ENCODE measurements at regions not wholly inside any gene's neighbourhood (a gene's known extent, or its start where the extent isn't known, plus 50 kb on each side); places are given as distances from the start of the nearest gene placed in this dataset.
A peak's percentile ranks its signal among the peaks of the same experiment; 100 is the strongest.

DNA sequence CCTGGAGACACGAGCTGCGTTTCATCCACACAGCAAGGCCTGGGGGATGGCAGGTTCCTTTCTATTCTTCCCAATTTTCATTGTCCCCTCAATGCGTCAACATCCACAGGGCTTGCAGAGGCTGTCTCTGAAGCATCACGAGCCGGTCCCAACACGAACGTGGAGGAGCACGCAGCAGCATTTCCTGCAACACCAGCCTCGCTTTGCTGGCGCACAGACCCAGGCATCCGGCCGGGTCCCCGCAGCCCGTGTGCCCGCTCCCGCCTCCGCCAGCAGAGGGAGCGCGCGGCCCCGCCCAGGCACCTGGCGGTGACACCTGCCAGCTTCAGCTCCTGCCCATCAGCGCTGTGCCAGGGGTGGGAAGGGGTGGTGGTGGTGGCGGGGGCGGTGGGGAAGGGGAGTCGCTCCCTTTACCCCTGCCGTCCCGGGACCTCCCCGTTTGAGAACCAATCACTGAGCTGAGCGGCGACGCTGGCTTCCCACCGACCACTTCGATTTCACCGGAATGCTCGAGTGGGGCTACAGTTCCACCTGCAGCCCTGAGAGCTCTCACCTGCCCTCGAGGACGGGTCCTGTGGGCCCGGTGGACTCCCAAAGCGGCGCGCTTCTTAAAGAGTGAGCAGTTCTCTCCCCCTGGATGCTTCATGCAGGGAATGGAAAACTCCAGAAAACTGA, 464.5 kb downstream of the ICE1 start:
- ATAC-seq (peak in 1 of 2 donors; percentile 57), DNase-seq (no peak)
- H3K27me3 ChIP-seq (ENCODE audit: control insufficient read depth, insufficient read depth): no peaks in the 10 kb centered on the region
- H3K4me1 ChIP-seq (ENCODE audit: control insufficient read depth, insufficient read depth, low read length): no peaks in the 10 kb centered on the region
- no peak overlapping the region for H3K4me3 ChIP-seq (ENCODE audit: low read length)
- H3K9me3 ChIP-seq (ENCODE audit: control insufficient read depth, low read length): no peaks in the 10 kb centered on the region
- intact Hi-C loops (cut with DNase I): loop anchor here in 2 of 4 donors (10.0 kb wide), 1 partner anchor 392 kb away; no protein-coding TSS in a partner anchor
- 22% methylated on average over 42 of the region's 42 CpGs for WGBS
- no peak overlapping the region for H3K27ac ChIP-seq (ENCODE audit: low read length)

DNA sequence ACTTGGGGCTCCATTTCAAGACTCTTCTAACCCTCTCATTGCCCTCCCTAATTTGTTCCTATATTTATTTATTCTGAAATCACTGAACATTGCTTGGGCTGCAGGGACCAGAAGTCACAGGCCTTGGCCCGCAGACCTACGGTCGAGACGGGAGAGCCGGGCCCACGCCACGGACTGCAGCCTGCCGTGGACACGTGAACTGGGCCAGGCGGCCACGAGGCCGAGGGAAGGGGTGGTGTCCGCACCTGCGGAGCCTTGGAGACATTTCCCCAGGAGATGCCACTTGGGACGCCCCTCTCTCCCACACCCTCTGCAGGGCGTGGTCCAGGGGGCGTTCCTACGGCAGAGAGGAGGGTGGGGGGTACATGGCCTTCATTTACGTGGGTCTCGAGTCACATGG, 463.9 kb downstream of the ICE1 start:
- 87% methylated on average over 20 of the region's 20 CpGs for WGBS
- no peak for DNase-seq
- no peaks in the 10 kb centered on the region for H3K9me3 ChIP-seq (ENCODE audit: control insufficient read depth, low read length)
- no peak overlapping the region for H3K4me3 ChIP-seq (ENCODE audit: low read length)
- intact Hi-C loops (cut with DNase I): loop anchor here in 2 of 4 donors (10.0 kb wide), 1 partner anchor 392 kb away; no protein-coding TSS in a partner anchor
- no peak overlapping the region for H3K27ac ChIP-seq (ENCODE audit: low read length)
- ATAC-seq: no peak
- H3K27me3 ChIP-seq (ENCODE audit: control insufficient read depth, insufficient read depth): no peaks in the 10 kb centered on the region
- no peaks in the 10 kb centered on the region for H3K4me1 ChIP-seq (ENCODE audit: control insufficient read depth, insufficient read depth, low read length)

DNA sequence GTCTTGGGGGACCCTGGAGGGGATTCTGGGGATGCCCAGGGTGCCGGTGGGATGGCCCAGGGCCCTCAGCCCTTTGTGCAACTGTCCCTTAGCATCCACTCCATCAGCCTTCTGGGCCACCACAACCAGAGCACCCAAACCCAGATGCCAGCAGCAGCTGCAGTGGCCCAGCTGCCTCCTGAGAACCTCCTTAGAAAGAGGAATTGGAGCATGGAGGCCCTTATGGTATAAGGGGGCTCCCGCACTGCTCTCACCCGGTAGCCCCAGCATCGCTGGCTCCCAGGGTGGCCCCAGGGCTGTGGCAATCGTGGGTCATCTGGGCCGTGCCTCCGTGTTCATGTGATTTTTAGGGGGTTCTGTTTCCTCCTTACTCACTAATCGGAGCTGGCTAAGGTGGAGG, 463.3 kb downstream of the ICE1 start:
- DNase-seq (no peak), ATAC-seq (no peak)
- WGBS: 87% methylated on average over 8 of the region's 8 CpGs
- H3K9me3 ChIP-seq (ENCODE audit: control insufficient read depth, low read length): no peaks in the 10 kb centered on the region
- intact Hi-C loops (cut with DNase I): loop anchor here in 2 of 4 donors (10.0 kb wide), 1 partner anchor 391 kb away; no protein-coding TSS in a partner anchor
- no peaks in the 10 kb centered on the region for H3K27me3 ChIP-seq (ENCODE audit: control insufficient read depth, insufficient read depth)
- H3K27ac ChIP-seq (ENCODE audit: low read length): no peak overlapping the region
- H3K4me1 ChIP-seq (ENCODE audit: control insufficient read depth, insufficient read depth, low read length): no peaks in the 10 kb centered on the region
- no peak overlapping the region for H3K4me3 ChIP-seq (ENCODE audit: low read length)

DNA sequence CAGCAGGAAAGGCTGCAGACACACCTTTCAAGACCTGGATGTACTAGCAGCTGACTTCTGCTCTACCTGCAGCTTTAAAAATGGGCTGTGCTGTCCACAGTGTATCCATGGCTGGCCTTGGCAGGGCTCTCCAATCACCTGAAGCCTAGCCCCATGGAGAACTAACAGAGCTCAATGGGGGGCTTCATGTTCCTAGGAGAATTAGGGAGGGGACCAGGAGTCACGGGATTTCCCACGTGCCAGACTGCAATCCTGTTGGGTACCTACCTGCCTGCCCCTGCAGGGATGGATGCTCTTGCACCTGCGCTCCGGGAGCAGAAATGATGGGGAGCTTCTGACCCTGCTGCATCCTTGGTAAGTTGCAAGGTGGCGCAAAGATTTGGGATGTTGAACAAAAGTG, 462.1 kb downstream of the ICE1 start:
- intact Hi-C loops (cut with DNase I): loop anchor here in 2 of 4 donors (10.0 kb wide), 1 partner anchor 390 kb away; no protein-coding TSS in a partner anchor
- Histone ChIP-seq H3K27me3 (ENCODE audit: control insufficient read depth, insufficient read depth) (no peaks in the 10 kb centered on the region), H3K4me3 (ENCODE audit: low read length) (no peak overlapping the region), H3K4me1 (ENCODE audit: control insufficient read depth, insufficient read depth, low read length) (no peaks in the 10 kb centered on the region), H3K9me3 (ENCODE audit: control insufficient read depth, low read length) (no peaks in the 10 kb centered on the region), H3K27ac (ENCODE audit: low read length) (no peak overlapping the region)
- WGBS: 81% methylated on average over 5 of the region's 5 CpGs
- no peak for DNase-seq
- no peak for ATAC-seq

DNA sequence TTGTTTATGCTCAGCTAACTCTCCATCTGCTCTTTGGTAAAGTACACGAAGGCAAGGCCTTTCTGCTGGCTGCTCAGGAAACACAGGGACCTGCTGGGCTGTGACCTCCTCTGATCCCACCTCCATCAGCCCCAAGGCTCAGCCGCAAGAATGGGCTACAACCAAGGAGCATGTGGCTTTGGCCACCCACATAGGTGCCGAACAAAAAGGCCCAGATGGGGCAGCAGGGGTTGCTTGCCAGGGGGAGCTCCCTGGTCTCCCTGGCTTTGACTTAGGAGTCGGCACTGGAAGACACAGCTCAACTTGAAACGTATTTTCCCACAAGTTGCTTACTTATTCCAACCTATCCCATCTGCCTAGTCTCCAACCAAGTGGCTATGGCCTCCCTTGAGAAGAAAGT, 461.1 kb downstream of the ICE1 start:
- WGBS: 63% methylated on average over 5 of the region's 5 CpGs
- DNase-seq: no peak
- intact Hi-C loops (cut with DNase I): loop anchor here in 2 of 4 donors (10.0 kb wide), 1 partner anchor 389 kb away; no protein-coding TSS in a partner anchor
- no peaks in the 10 kb centered on the region for H3K4me1 ChIP-seq (ENCODE audit: control insufficient read depth, insufficient read depth, low read length)
- no peak for ATAC-seq
- H3K27ac ChIP-seq (ENCODE audit: low read length): no peak overlapping the region
- H3K27me3 ChIP-seq (ENCODE audit: control insufficient read depth, insufficient read depth): no peaks in the 10 kb centered on the region
- no peak overlapping the region for H3K4me3 ChIP-seq (ENCODE audit: low read length)
- H3K9me3 ChIP-seq (ENCODE audit: control insufficient read depth, low read length): no peaks in the 10 kb centered on the region

DNA sequence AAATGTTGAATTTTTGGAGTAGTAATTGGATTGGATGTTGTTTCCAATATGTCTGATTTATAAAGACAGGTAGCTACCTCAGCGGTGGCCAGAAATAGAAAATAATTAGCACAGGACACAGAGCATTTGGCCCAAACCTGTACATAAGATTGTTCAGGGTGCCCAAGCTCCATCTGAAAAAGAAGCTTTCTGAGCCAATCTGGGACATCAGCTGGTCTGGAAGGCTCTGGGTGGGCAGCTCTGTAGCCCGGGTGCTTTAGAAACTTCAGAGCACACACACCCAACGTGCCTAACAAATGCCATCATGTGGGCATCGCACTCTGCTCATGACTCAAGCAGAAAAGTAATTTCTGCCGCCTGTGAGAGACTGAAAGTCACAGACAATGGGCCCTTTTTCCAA, 460.7 kb downstream of the ICE1 start:
- Histone ChIP-seq H3K27me3 (ENCODE audit: control insufficient read depth, insufficient read depth) (no peaks in the 10 kb centered on the region), H3K9me3 (ENCODE audit: control insufficient read depth, low read length) (no peaks in the 10 kb centered on the region), H3K27ac (ENCODE audit: low read length) (no peak overlapping the region), H3K4me1 (ENCODE audit: control insufficient read depth, insufficient read depth, low read length) (no peaks in the 10 kb centered on the region), H3K4me3 (ENCODE audit: low read length) (no peak overlapping the region)
- no peak for DNase-seq
- no peak for ATAC-seq
- WGBS: 66% methylated on average over 5 of the region's 5 CpGs
- intact Hi-C loops (cut with DNase I): loop anchor here in 2 of 4 donors (10.0 kb wide), 1 partner anchor 388 kb away; no protein-coding TSS in a partner anchor

DNA sequence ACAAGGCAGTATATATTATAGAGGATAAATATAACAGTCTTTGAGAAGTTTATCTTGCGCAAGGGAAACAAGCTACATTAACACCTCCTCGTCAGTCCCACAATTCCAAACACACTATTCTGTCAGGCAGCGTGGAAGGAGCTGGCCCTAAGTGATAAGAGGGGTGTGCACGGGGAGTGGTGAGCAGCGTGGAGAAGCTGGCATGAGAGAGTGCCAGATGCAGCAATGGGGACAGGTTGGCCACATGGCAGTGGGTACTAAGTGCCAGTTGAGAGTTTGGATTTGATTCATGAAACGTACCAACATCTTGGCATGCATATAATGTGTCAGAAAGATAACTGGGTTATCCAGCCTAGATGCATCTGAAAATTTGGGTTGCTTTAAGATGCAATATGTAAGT, 460.2 kb downstream of the ICE1 start:
- DNase-seq: no peak
- intact Hi-C loops (cut with DNase I): loop anchor here in 2 of 4 donors (10.0 kb wide), 1 partner anchor 388 kb away; no protein-coding TSS in a partner anchor
- ATAC-seq: no peak
- Histone ChIP-seq H3K27me3 (ENCODE audit: control insufficient read depth, insufficient read depth) (no peaks in the 10 kb centered on the region), H3K9me3 (ENCODE audit: control insufficient read depth, low read length) (no peaks in the 10 kb centered on the region), H3K4me3 (ENCODE audit: low read length) (no peak overlapping the region), H3K27ac (ENCODE audit: low read length) (no peak overlapping the region), H3K4me1 (ENCODE audit: control insufficient read depth, insufficient read depth, low read length) (no peaks in the 10 kb centered on the region)
- WGBS: 34% methylated on average over 6 of the region's 6 CpGs

DNA sequence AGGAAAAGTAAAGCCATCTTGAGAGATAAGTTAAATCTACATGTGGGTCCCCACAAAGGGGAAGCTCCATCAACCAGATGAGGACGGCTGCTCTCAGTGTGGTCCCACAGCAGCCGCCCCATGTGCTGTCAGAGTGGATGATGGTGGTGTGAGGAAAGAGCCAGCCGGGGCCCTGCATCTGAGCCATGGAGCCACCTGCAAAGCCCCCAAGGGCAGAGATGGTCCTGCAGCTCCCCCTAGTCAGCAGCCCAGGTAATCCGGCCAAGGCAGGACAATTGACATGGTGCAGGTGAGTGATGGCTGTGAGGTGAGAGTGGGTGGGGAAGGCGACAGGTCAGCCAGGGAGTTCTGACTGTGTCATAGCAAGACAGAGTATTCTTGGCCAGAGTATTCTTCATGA, 458.8 kb downstream of the ICE1 start:
- intact Hi-C loops (cut with DNase I): loop anchor here in 2 of 4 donors (10.0 kb wide), 1 partner anchor 386 kb away; no protein-coding TSS in a partner anchor
- DNase-seq (no peak), ATAC-seq (no peak)
- peaks cover 3% of the 10 kb centered on the region for H3K27me3 ChIP-seq (ENCODE audit: control insufficient read depth, insufficient read depth)
- no peaks in the 10 kb centered on the region for H3K4me1 ChIP-seq (ENCODE audit: control insufficient read depth, insufficient read depth, low read length)
- H3K27ac ChIP-seq (ENCODE audit: low read length): no peak overlapping the region
- WGBS: 53% methylated on average over 5 of the region's 5 CpGs
- no peak overlapping the region for H3K4me3 ChIP-seq (ENCODE audit: low read length)
- no peaks in the 10 kb centered on the region for H3K9me3 ChIP-seq (ENCODE audit: control insufficient read depth, low read length)

DNA sequence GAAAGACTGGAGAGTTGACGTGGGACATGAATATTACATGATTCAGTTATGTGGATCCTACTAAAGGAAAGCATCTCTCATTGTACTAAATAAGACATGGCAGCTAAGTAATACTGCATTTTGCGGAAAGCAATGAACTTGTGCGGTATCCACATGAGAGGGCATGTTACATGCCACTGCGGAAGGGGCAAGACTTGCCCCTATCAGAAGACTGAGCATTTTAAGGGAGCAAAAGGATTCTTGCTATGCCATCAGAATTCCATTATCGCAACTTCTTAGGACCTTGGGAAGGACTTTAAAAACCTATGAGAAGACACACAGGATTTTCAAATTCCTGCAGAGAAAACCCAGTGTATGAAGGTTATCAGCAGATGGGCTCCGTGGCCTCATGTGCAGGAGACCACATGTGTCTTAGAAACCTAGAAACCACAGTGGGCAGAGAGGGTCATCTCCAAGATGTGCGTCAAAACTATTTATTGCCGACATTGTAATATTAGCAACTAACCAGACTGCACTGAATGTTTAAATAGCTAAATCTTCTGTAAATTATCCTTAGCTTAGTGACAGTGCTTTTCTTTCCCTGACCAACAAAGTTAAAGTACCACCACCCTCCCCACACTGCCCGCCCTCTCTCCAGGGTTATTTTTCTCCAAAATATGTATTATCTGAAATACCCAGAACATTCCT, 457.7 kb downstream of the ICE1 start:
- Histone ChIP-seq H3K27ac (ENCODE audit: low read length) (no peak overlapping the region), H3K9me3 (ENCODE audit: control insufficient read depth, low read length) (no peaks in the 10 kb centered on the region), H3K27me3 (ENCODE audit: control insufficient read depth, insufficient read depth) (peaks cover 3% of the 10 kb centered on the region), H3K4me1 (ENCODE audit: control insufficient read depth, insufficient read depth, low read length) (no peaks in the 10 kb centered on the region), H3K4me3 (ENCODE audit: low read length) (no peak overlapping the region)
- ATAC-seq (no peak), DNase-seq (no peak)
- 90% methylated on average over 9 of the region's 9 CpGs for WGBS
- intact Hi-C loops (cut with DNase I): loop anchor here in 2 of 4 donors (10.0 kb wide), 1 partner anchor 385 kb away; no protein-coding TSS in a partner anchor

DNA sequence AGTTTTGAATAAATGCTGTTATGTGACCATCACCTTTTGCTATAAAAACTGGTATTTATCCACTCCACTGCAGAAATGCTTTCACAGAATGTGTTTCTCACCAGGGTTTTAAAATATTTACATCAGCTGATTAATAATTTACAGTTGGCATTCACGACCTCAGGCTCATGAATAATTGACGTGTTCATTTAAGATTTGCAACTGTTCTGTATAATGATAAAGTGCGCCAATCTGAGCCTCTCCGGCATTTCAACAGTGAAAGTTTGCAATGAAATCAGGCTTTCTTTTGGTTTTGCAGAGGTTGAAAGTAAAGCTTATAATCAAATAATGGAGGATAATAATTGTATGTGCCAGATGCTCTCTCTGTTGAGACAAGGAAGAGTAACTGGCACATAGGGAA, 434.9 kb downstream of the ICE1 start:
- WGBS: 86% methylated on average over 4 of the region's 4 CpGs
- Histone ChIP-seq H3K9me3 (ENCODE audit: control insufficient read depth, low read length) (no peaks in the 10 kb centered on the region), H3K4me3 (ENCODE audit: low read length) (no peak overlapping the region), H3K4me1 (ENCODE audit: control insufficient read depth, insufficient read depth, low read length) (no peaks in the 10 kb centered on the region), H3K27me3 (ENCODE audit: control insufficient read depth, insufficient read depth) (no peaks in the 10 kb centered on the region), H3K27ac (ENCODE audit: low read length) (no peak overlapping the region)
- ATAC-seq (no peak), DNase-seq (no peak)
- intact Hi-C loops (cut with DNase I): no loop called here

DNA sequence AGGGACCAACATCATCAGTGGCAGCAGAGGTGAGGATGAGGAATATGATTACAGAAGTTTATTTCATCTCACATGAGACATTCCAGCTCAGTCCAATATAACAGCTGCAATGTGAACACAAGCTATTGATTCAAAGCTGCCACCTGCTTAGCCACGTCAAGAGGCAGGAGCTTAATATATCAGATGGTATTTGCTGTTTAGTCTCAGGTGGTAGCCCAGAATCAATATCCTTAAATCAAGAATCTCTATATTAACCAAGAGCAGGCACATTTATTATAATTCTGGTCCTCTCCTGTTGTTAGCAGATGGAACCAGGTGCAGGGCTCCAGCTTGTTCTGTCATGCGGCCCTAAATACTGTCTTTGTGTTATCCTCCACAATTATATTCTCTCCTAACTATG, 431.6 kb downstream of the ICE1 start:
- no peak overlapping the region for H3K4me3 ChIP-seq (ENCODE audit: low read length)
- no peak overlapping the region for H3K27ac ChIP-seq (ENCODE audit: low read length)
- no peaks in the 10 kb centered on the region for H3K4me1 ChIP-seq (ENCODE audit: control insufficient read depth, insufficient read depth, low read length)
- intact Hi-C loops (cut with DNase I): no loop called here
- no peak for DNase-seq
- WGBS: 85% methylated on average over 2 of the region's 2 CpGs
- no peaks in the 10 kb centered on the region for H3K9me3 ChIP-seq (ENCODE audit: control insufficient read depth, low read length)
- H3K27me3 ChIP-seq (ENCODE audit: control insufficient read depth, insufficient read depth): no peaks in the 10 kb centered on the region
- ATAC-seq: no peak
